Brain microvascular endothelial cell (primary cell): ENCODE measurements at regions not wholly inside any gene's neighbourhood (a gene's known extent, or its start where the extent isn't known, plus 50 kb on each side); places are given as distances from the start of the nearest gene placed in this dataset.
"Not testable (repeated sequence)": the region's sequence is repeated elsewhere in the genome, so short reads cannot be mapped to it uniquely, and the experiment has no call there.

ENCODE experiments used
- DNase-seq: peaks from one replicate; pipeline ENCODE4 v3.0.0-alpha.2; 2020
- H3K27ac ChIP-seq: fragments of 250-450 bp; sonication (Bioruptor Pico); 2 replicates; pipeline ENCODE4 v1.5.1; 2020; ENCODE audit warnings: mild to moderate bottlenecking, moderate library complexity
- H3K27me3 ChIP-seq: fragments of 250-450 bp; sonication (Bioruptor Pico); replicated peaks from 2 replicates; pipeline ENCODE4 v1.5.1; 2020; ENCODE audit warnings: mild to moderate bottlenecking
- H3K36me3 ChIP-seq: fragments of 250-450 bp; sonication (Bioruptor Pico); replicated peaks from 2 replicates; pipeline ENCODE4 v1.5.1; 2020; ENCODE audit warnings: mild to moderate bottlenecking
- H3K4me3 ChIP-seq: 2 replicates; pipeline ENCODE4 v1.5.1; 2011; ENCODE audit warnings: low read depth, mild to moderate bottlenecking, control low read depth, low read length, moderate library complexity
- in situ Hi-C: cut with HindIII; loops from 2 replicates; pipeline ENCODE4 v1.10.0; 2017; ENCODE audit warnings: low sequenced_read_pairs, low pct_ligation_motif_present
- TF ChIP-seq, protein P1 (sequence below): IDR thresholded peaks from 2 replicates; pipeline ENCODE4 v1.5.1; 2011; ENCODE audit warnings: low read depth, mild to moderate bottlenecking, moderate library complexity, low read length, control low read depth, inconsistent platforms; ENCODE audit errors: missing control alignments

- Histone ChIP-seq H3K36me3 (no peaks in the 10 kb centered on the region), H3K27me3 (no peaks in the 10 kb centered on the region), H3K27ac (no peak overlapping the region), H3K4me3 (no peak overlapping the region)
- TF ChIP-seq, protein P1, sequence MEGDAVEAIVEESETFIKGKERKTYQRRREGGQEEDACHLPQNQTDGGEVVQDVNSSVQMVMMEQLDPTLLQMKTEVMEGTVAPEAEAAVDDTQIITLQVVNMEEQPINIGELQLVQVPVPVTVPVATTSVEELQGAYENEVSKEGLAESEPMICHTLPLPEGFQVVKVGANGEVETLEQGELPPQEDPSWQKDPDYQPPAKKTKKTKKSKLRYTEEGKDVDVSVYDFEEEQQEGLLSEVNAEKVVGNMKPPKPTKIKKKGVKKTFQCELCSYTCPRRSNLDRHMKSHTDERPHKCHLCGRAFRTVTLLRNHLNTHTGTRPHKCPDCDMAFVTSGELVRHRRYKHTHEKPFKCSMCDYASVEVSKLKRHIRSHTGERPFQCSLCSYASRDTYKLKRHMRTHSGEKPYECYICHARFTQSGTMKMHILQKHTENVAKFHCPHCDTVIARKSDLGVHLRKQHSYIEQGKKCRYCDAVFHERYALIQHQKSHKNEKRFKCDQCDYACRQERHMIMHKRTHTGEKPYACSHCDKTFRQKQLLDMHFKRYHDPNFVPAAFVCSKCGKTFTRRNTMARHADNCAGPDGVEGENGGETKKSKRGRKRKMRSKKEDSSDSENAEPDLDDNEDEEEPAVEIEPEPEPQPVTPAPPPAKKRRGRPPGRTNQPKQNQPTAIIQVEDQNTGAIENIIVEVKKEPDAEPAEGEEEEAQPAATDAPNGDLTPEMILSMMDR = no peak
- no peak for DNase-seq
- in situ Hi-C loops = no loop called here
These were observed 74.0 kb downstream of the MAB21L3 start for GRCh38 chr1:116185161-116185701.

DNA sequence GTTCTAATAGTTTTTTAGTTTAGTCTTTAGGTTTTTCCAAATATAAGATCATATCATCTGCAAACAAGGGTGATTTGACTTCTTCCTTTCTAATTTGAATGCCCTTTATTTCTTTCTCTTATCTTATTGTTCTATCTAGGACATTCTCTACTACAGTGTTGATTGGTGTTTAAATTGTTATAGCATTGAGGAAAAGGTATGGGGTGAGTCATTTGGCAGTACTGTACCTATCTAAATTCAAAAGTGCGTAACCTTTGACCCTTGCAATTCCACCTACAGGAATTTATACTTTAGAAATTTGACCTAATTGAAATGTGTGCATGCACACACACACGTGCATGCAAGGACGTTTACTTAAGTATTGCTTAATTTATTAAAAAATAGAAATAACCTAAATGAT, 78.3 kb downstream of the MAB21L3 start:
- in situ Hi-C loops = no loop called here
- no peak for DNase-seq
- H3K27me3 ChIP-seq = no peaks in the 10 kb centered on the region
- TF ChIP-seq, protein P1 = no peak
- no peaks in the 10 kb centered on the region for H3K36me3 ChIP-seq
- no peak overlapping the region for H3K4me3 ChIP-seq
- H3K27ac ChIP-seq = no peak overlapping the region

DNA sequence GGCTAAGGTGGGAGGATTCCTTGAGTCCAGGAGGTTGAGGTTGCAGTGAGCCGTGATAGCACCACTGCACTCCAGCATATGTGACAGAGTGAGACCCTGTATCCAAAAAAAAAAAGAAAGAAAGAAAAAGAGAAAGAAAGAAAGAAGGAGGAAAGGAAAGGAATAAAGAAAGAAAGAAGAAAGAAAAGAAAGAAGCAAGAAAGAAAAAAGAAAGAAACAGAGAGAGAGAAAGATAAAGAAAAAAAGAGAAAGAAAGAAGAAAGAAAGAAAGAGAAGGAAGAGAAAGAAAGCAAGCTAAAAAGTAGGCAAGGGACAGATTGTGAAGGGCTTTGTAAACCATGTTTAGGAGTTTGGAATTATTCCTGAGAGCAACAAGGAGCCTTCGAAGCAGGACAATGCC, 80.1 kb downstream of the MAB21L3 start:
- in situ Hi-C loops = no loop called here
- no peaks in the 10 kb centered on the region for H3K27me3 ChIP-seq
- no peak overlapping the region for H3K4me3 ChIP-seq
- DNase-seq = no peak
- TF ChIP-seq, protein P1 = no peak
- H3K36me3 ChIP-seq = no peaks in the 10 kb centered on the region
- H3K27ac ChIP-seq = no peak overlapping the region

- TF ChIP-seq, protein P1 = no peak
- Histone ChIP-seq H3K27ac (no peak overlapping the region), H3K27me3 (no peaks in the 10 kb centered on the region), H3K4me3 (no peak overlapping the region), H3K36me3 (no peaks in the 10 kb centered on the region)
- no peak for DNase-seq
- in situ Hi-C loops = no loop called here
These were observed 82.6 kb downstream of the MAB21L3 start for GRCh38 chr1:116193768-116194167.

DNA sequence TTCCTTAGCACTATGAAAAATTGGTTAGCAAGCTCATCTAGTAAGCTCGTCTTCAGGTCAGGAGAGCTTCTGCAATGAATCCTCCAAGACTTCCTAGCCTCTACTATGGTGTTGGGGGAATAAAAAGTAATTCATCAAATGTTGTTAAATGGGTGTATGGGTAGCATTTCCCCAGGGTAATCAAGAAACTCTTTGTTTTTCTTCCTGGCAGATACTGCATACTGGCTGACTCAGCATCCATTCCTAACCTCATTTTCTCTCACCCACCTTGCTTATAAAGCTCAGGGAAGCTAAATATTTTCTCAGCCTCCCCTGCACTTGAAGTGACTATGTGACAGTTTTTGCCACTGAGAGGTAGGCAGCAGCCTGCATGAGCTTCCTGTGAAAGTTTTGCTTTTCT, 83.4 kb downstream of the MAB21L3 start:
- Histone ChIP-seq H3K4me3 (no peak overlapping the region), H3K27ac (no peak overlapping the region), H3K36me3 (no peaks in the 10 kb centered on the region), H3K27me3 (no peaks in the 10 kb centered on the region)
- no peak for DNase-seq
- in situ Hi-C loops = no loop called here
- TF ChIP-seq, protein P1 = no peak

DNA sequence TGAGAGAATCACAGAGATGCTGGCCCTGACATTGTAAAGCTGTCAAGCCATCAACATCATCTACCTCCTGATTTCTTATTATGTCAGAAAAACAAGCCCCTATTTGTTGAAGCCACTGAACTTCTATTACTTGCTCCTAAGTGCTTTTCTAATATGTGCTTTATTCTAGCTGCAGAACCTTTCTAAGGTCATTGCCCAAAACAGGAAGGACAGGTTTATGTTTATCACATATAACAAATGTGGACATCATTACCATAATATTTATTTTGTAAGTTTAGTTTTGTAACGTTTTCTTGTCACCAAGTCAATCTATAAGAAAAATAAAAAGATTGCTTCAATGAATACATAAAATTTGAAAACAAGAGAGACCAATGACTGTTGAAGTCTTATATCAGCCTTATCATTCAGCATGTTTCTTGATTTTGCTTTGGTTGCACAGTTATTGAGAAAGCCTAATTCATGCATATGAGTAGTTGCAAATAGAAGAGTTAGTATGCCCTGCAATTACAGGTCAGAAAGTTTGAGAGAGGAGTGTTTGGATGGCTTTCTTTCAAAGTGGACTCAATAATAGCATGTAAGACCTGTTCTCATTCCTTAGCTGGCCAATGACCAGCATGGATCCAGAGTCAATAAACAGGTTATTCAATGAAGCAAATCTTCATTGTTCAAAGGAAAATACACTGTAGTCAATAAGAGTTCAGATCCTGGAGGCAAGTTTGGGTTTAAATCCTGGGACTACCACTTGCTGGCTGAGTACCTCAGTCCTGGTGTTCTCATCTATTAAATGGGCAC, 84.1 kb downstream of the MAB21L3 start:
- in situ Hi-C loops = no loop called here
- no peak overlapping the region for H3K4me3 ChIP-seq
- TF ChIP-seq, protein P1 = no peak
- no peak overlapping the region for H3K27ac ChIP-seq
- no peak for DNase-seq
- H3K27me3 ChIP-seq = no peaks in the 10 kb centered on the region
- no peaks in the 10 kb centered on the region for H3K36me3 ChIP-seq

DNA sequence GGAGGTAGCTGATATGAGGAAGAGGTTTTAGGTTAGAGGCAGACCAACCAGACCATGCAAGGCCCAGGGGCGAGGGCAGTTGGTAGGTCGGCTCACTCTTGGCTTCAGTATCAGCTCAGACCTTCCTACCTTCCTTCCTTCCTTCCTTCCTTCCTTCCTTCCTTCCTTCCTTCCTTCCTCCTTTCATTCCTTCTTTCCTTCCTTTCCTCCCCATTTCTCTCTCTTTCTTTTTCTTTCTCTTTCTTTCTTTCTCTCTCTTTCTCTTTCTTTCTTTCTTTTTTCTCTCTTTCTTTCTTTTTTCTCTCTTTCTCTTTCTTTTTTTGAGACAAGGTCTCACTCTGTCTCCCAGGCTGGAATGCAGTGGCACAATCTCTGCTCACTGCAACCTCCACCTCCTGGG, 89.1 kb downstream of the MAB21L3 start:
- DNase-seq, in situ Hi-C loops: not testable (repeated sequence)

More for the DNA sequence above, 89.1 kb downstream of the MAB21L3 start:
- not testable (repeated sequence) for H3K27ac ChIP-seq, H3K36me3 ChIP-seq, H3K4me3 ChIP-seq, H3K27me3 ChIP-seq
